DND-41 (cell line): ENCODE measurements at regions not wholly inside any gene's neighbourhood (a gene's known extent, or its start where the extent isn't known, plus 50 kb on each side); places are given as distances from the start of the nearest gene placed in this dataset.

ENCODE experiments used
- ATAC-seq: fragments of 200-7000 bp; cut with Tn5 transposase; 3 replicates; pipeline ENCODE4 v1.9.1; 2021; ENCODE audit warnings: low read depth; ENCODE audit not compliant: insufficient read depth
- DNase-seq: peaks from one replicate; pipeline ENCODE4 v3.0.0-alpha.2; 2020
- H2AFZ ChIP-seq: 2 replicates; pipeline ENCODE4 v1.6.0; 2012; ENCODE audit warnings: low read depth, low read length
- H3K27ac ChIP-seq: 2 replicates; pipeline ENCODE4 v1.5.1; 2012; ENCODE audit warnings: low read length, inconsistent platforms
- H3K27me3 ChIP-seq: fragments of 200-600 bp; sonication (generic); 2 replicates; pipeline ENCODE4 v1.6.0; 2012; ENCODE audit warnings: low read length, mild to moderate bottlenecking, inconsistent platforms; ENCODE audit not compliant: insufficient read depth, poor library complexity
- H3K36me3 ChIP-seq: 2 replicates; pipeline ENCODE4 v1.5.1; 2012; ENCODE audit warnings: low read length, inconsistent platforms; ENCODE audit not compliant: insufficient read depth
- H3K4me1 ChIP-seq: 2 replicates; pipeline ENCODE4 v1.5.1; 2012; ENCODE audit warnings: mild to moderate bottlenecking, low read length; ENCODE audit not compliant: insufficient read depth
- H3K4me2 ChIP-seq: 2 replicates; pipeline ENCODE4 v1.6.0; 2012; ENCODE audit warnings: mild to moderate bottlenecking, moderate library complexity, low read length, inconsistent platforms; ENCODE audit not compliant: insufficient read depth
- H3K4me3 ChIP-seq, 2 experiments: fragments of 200-600 bp in 1 of 2; shearing (Covaris generic) in 1 of 2; 2 replicates each; pipeline ENCODE4 v1.5.1; 2012 to 2016; ENCODE audit warnings: inconsistent platforms in 2 of 2, low read length in 2 of 2, mild to moderate bottlenecking in 2 of 2, low read depth in 1 of 2, moderate library complexity in 1 of 2
- H3K79me2 ChIP-seq: 2 replicates; pipeline ENCODE4 v1.6.0; 2012; ENCODE audit warnings: low read length, inconsistent platforms; ENCODE audit not compliant: insufficient read depth
- H3K9ac ChIP-seq: 2 replicates; pipeline ENCODE4 v1.6.0; 2012; ENCODE audit warnings: low read depth, mild to moderate bottlenecking, inconsistent platforms, low read length, moderate library complexity
- H3K9me3 ChIP-seq: 2 replicates; pipeline ENCODE4 v1.5.1; 2012; ENCODE audit warnings: low read length, moderate library complexity, mild to moderate bottlenecking, inconsistent platforms; ENCODE audit not compliant: insufficient read depth, severe bottlenecking
- H4K20me1 ChIP-seq: 2 replicates; pipeline ENCODE4 v1.6.0; 2012; ENCODE audit warnings: low read length; ENCODE audit not compliant: insufficient read depth
- EZH2 ChIP-seq: IDR thresholded peaks from 3 replicates; pipeline ENCODE4 v1.6.1; 2012; ENCODE audit warnings: borderline replicate concordance, low read depth, mild to moderate bottlenecking, moderate library complexity, low read length, inconsistent platforms; ENCODE audit not compliant: severe bottlenecking
- TF ChIP-seq, protein P1 (sequence below): IDR thresholded peaks from 2 replicates; pipeline ENCODE4 v1.5.1; 2012; ENCODE audit warnings: borderline replicate concordance, low read length, moderate library complexity, mild to moderate bottlenecking; ENCODE audit not compliant: poor library complexity, severe bottlenecking; ENCODE audit errors: extremely low read depth

- Histone ChIP-seq H3K9me3 (no peaks in the 10 kb centered on the region), H3K9ac (no peak overlapping the region), H3K79me2 (no peaks in the 10 kb centered on the region), H3K4me1 (no peaks in the 10 kb centered on the region), H3K36me3 (no peaks in the 10 kb centered on the region), H3K4me2 (no peak overlapping the region), H3K4me3 (no peak overlapping the region), H3K27ac (no peak overlapping the region), H3K27me3 (no peaks in the 10 kb centered on the region), H2AFZ (no peak overlapping the region), H4K20me1 (no peaks in the 10 kb centered on the region)
- TF ChIP-seq, protein P1, sequence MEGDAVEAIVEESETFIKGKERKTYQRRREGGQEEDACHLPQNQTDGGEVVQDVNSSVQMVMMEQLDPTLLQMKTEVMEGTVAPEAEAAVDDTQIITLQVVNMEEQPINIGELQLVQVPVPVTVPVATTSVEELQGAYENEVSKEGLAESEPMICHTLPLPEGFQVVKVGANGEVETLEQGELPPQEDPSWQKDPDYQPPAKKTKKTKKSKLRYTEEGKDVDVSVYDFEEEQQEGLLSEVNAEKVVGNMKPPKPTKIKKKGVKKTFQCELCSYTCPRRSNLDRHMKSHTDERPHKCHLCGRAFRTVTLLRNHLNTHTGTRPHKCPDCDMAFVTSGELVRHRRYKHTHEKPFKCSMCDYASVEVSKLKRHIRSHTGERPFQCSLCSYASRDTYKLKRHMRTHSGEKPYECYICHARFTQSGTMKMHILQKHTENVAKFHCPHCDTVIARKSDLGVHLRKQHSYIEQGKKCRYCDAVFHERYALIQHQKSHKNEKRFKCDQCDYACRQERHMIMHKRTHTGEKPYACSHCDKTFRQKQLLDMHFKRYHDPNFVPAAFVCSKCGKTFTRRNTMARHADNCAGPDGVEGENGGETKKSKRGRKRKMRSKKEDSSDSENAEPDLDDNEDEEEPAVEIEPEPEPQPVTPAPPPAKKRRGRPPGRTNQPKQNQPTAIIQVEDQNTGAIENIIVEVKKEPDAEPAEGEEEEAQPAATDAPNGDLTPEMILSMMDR: no peak
- no peak for TF ChIP-seq EZH2
- ATAC-seq (no peak), DNase-seq (no peak)
Observed at GRCh38 chr4:83709627-83710026, 173.7 kb downstream of the GPAT3 start.

DNA sequence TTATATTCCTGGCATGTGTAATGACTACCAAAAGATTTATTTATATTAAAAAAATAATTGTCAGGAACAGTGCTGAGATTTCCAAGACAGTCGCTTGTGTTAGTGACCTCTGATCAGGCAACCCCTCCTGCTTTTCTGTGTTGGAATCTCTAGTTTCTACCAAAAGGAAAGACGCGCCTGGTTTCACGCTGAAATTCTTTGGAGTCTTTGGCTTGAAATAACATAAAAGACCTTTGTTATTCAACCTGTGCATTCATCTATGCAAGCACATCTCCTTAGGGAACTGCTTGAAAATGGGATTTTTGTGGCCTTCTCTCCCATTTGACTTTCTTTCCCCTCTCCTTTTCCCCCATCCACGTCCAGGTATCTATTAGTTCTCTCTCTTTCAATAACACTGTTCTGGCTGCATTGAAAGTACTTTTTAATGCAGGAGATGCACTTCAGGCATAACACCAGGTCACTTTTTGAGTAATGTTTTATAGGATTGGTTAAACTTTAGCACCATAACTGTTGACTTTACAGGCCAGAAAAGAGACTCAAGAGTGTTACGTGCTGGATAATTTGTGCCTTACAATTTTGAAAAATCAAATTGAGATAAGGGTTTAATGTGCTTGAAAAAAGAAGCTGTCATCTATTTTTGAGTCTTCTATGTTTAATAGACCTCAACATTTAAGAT is 172.7 kb downstream of the GPAT3 start:
- Histone ChIP-seq H3K4me3 (no peak overlapping the region), H3K4me2 (no peak overlapping the region), H3K79me2 (no peaks in the 10 kb centered on the region), H3K27me3 (no peaks in the 10 kb centered on the region), H3K9ac (no peak overlapping the region), H3K27ac (no peak overlapping the region), H3K4me1 (no peaks in the 10 kb centered on the region), H3K36me3 (no peaks in the 10 kb centered on the region), H4K20me1 (no peaks in the 10 kb centered on the region), H3K9me3 (no peaks in the 10 kb centered on the region), H2AFZ (no peak overlapping the region)
- no peak for ATAC-seq
- TF ChIP-seq, protein P1: no peak
- no peak for TF ChIP-seq EZH2
- DNase-seq: no peak

DNA sequence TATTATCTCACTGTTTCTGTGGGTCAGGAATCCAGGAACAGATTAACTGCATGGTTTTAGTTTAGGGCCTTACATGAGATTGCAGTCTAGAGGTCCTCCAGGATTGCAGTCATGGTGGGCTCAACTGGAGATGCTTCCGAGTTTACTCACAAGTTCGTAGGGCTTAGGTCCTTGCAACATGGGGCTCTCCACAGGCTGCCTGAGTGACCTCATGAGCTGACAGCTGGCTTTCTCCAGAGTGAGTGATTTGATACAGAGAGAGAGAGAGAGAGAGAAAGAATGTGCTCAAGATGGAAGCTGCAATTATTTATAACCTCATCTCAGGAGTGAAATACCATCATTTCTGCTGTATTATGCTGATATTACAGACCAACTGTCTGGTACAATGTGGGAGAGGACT is 168.9 kb downstream of the GPAT3 start:
- H3K4me2 ChIP-seq: no peak overlapping the region
- TF ChIP-seq, protein P1: no peak
- no peak for TF ChIP-seq EZH2
- H3K27ac ChIP-seq: no peak overlapping the region
- no peak overlapping the region for H2AFZ ChIP-seq
- H4K20me1 ChIP-seq: no peaks in the 10 kb centered on the region
- H3K9ac ChIP-seq: no peak overlapping the region
- H3K4me1 ChIP-seq: no peaks in the 10 kb centered on the region
- no peak overlapping the region for H3K4me3 ChIP-seq
- DNase-seq (no peak), ATAC-seq (no peak)
- H3K36me3 ChIP-seq: no peaks in the 10 kb centered on the region
- no peaks in the 10 kb centered on the region for H3K79me2 ChIP-seq
- H3K9me3 ChIP-seq: peaks cover 4% of the 10 kb centered on the region
- H3K27me3 ChIP-seq: no peaks in the 10 kb centered on the region

GRCh38 chr4:83703752-83704151 is 167.8 kb downstream of the GPAT3 start:
- H3K36me3 ChIP-seq: no peaks in the 10 kb centered on the region
- TF ChIP-seq, protein P1: no peak
- no peak for TF ChIP-seq EZH2
- no peak for ATAC-seq
- no peak overlapping the region for H3K27ac ChIP-seq
- DNase-seq: no peak
- H3K4me2 ChIP-seq: no peak overlapping the region
- no peak overlapping the region for H3K4me3 ChIP-seq
- H3K9me3 ChIP-seq: peaks cover 4% of the 10 kb centered on the region
- H3K4me1 ChIP-seq: no peaks in the 10 kb centered on the region
- H4K20me1 ChIP-seq: no peaks in the 10 kb centered on the region
- H3K27me3 ChIP-seq: no peaks in the 10 kb centered on the region
- no peaks in the 10 kb centered on the region for H3K79me2 ChIP-seq
- no peak overlapping the region for H2AFZ ChIP-seq
- no peak overlapping the region for H3K9ac ChIP-seq
